ENCODE measurements at regions not wholly inside any gene's neighbourhood (a gene's known extent, or its start where the extent isn't known, plus 50 kb on each side); places are given as distances from the start of the nearest gene placed in this dataset.

- TF ChIP-seq CTCF (IDR thresholded peaks at IDR 0.05; ENCODE audit: low read depth, low read length) (no peak), MYC (IDR thresholded peaks at IDR 0.05; ENCODE audit: low read depth, low read length) (no peak), POLR2A (IDR thresholded peaks at IDR 0.05; ENCODE audit: extremely low read depth, insufficient read length) (no peak), MAX (IDR thresholded peaks at IDR 0.05; ENCODE audit: low read depth, low read length) (no peak)
These were observed 251.8 kb downstream of the TBX15 start for GRCh38 chr1:118736322-118736721.
